GM18861 (cell line): ENCODE measurements at regions not wholly inside any gene's neighbourhood (a gene's known extent, or its start where the extent isn't known, plus 50 kb on each side); places are given as distances from the start of the nearest gene placed in this dataset.
"Not testable (repeated sequence)": the region's sequence is repeated elsewhere in the genome, so short reads cannot be mapped to it uniquely, and the experiment has no call there.

Source experiments
- ATAC-seq: cut with Tn5 transposase; IDR thresholded peaks from one replicate; pipeline ENCODE4 v1.9.1; 2021; ENCODE audit not compliant: unreplicated experiment

GRCh38 chr2:18047896-18048657 is 169.6 kb downstream of the KCNS3 start:
- ATAC-seq = no peak

GRCh38 chr2:18047213-18047611 is 168.7 kb downstream of the KCNS3 start:
- ATAC-seq = no peak

GRCh38 chr2:18046558-18047212 is 168.2 kb downstream of the KCNS3 start:
- no peak for ATAC-seq

DNA sequence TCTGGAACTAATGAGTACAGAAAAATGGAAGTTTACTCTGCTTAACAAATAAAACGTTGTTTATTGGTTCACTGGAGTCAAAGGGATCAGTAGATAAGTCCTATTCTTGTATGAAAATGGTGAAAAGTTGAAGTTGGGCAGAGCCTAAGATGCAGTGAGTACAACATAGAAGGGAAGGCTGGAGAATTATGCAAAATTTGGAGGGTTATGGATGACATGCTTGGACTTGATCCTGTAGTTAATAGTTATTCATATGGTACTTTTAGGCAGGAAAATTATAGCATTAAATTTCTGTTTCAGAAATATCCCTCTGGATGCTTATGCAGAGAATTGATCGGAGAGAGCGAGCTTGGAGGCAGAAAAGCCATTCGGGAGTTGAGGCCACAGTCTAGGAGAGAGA is 167.6 kb downstream of the KCNS3 start:
- no peak for ATAC-seq

DNA sequence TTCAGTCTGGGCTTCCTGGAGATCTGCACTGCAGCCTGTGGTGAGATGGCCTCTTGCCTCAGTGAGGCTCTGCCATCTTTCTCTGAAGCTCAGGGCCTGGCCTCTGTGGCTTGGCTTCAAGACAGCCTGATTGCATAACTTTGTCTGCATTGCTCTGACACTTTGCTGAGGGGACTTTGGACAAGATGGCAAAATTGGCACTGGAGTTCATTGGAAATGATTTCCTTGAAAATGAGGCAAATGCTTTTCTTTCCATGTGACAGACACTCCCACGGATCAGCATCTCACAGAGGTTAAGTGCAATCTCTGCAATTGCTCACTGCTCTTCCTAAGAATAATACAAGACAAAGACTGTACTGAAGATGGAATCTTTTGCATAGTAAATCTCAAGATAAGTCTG is 166.8 kb downstream of the KCNS3 start:
- no peak for ATAC-seq

GRCh38 chr2:18017381-18017780 is 138.9 kb downstream of the KCNS3 start:
- ATAC-seq = not testable (repeated sequence)

DNA sequence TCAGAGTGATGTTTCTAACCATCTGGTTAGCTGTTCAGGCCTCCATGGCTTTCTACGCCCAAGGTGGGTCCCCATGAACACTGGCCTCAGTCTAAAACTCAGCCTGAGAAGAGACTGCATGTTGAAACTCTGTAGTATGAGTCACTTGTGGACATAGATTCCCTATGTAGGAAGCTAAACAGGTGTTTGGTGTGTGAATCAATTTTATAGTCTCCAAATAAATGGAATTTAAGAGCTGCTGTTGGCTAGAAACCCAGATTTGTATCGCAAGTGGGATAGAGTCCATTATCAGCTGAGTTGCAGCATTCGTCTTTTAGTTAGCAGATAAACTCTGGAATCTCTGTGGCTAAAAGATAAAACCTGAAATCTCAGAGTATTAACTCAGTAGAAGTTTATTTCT is 131.4 kb downstream of the KCNS3 start:
- ATAC-seq = no peak

GRCh38 chr2:18005411-18005810 is 126.9 kb downstream of the KCNS3 start:
- no peak for ATAC-seq

GRCh38 chr2:18001671-18002070 is 123.2 kb downstream of the KCNS3 start:
- no peak for ATAC-seq

- no peak for ATAC-seq
These were observed 118.5 kb downstream of the KCNS3 start for GRCh38 chr2:17996978-17997377.

DNA sequence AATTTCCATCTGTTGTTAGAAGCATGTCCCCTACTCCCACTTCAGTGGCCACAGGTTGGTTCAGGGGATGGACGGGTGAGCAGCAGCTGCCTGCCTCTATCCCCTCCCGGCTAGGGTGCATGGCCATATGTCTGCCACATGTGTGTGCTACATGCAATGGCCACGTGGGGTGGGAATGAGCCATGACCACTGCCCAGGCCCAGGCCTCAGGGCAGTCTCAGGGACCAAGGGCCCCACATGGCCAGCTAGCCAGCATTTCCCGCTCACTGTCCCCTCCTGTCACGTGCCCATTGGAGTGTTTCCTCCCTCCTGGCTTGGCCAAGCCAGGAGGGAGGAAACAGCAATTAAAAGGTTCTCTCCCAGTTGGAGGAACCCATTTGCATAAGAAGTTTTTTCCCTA is 117.1 kb downstream of the KCNS3 start:
- ATAC-seq = no peak
